Liver (tissue), 8 donors: ENCODE measurements at regions not wholly inside any gene's neighbourhood (a gene's known extent, or its start where the extent isn't known, plus 50 kb on each side); places are given as distances from the start of the nearest gene placed in this dataset.
A peak's percentile ranks its signal among the peaks of the same experiment; 100 is the strongest.

Source experiments
- DNase-seq: peaks from one replicate; pipeline ENCODE4 v3.0.0-alpha.2; 2017; ENCODE audit warnings: low spot score
- H3K27ac ChIP-seq, 2 donors: one replicate each; pipeline ENCODE4 v1.7.0; 2013; ENCODE audit warnings: inconsistent platforms in 2 of 2, low read length in 2 of 2, control low read depth in 1 of 2, low read depth in 1 of 2, mild to moderate bottlenecking in 1 of 2
- H3K27me3 ChIP-seq, 4 donors: one replicate each; pipeline versions ENCODE4 v1.6.1 to v1.7.0; 2013; ENCODE audit warnings: low read length in 3 of 4, inconsistent platforms in 1 of 4, mild to moderate bottlenecking in 1 of 4, moderate library complexity in 1 of 4; ENCODE audit not compliant: control insufficient read depth in 4 of 4, insufficient read depth in 4 of 4
- H3K36me3 ChIP-seq, 4 donors: one replicate each; pipeline versions ENCODE4 v1.6.1 to v1.7.0; 2013; ENCODE audit warnings: low read length in 3 of 4, mild to moderate bottlenecking in 3 of 4, low read depth in 1 of 4, moderate library complexity in 1 of 4; ENCODE audit not compliant: control insufficient read depth in 4 of 4, insufficient read depth in 3 of 4
- H3K4me1 ChIP-seq, 4 donors: one replicate each; pipeline versions ENCODE4 v1.6.1 to v1.7.0; 2013; ENCODE audit warnings: low read length in 3 of 4, mild to moderate bottlenecking in 3 of 4, moderate library complexity in 1 of 4; ENCODE audit not compliant: control insufficient read depth in 4 of 4, insufficient read depth in 4 of 4
- H3K4me3 ChIP-seq, 3 donors: one replicate each; pipeline versions ENCODE4 v1.6.1 to v1.7.0; 2013; ENCODE audit warnings: low read length in 3 of 3, control low read depth in 1 of 3, low read depth in 1 of 3, mild to moderate bottlenecking in 1 of 3
- H3K9ac ChIP-seq, 2 donors: one replicate each; pipeline ENCODE4 v1.7.0; 2013; ENCODE audit warnings: low read length in 2 of 2, mild to moderate bottlenecking in 2 of 2, moderate library complexity in 2 of 2, control low read depth in 1 of 2, low read depth in 1 of 2
- H3K9me3 ChIP-seq, 4 donors: one replicate each; pipeline versions ENCODE4 v1.6.1 to v1.7.0; 2013; ENCODE audit warnings: low read length in 3 of 4; ENCODE audit not compliant: control insufficient read depth in 4 of 4
- FOXA2 ChIP-seq: IDR thresholded peaks from 2 replicates; pipeline ENCODE4 v1.6.1; 2016; ENCODE audit warnings: antibody characterized with exemption
- GABPA ChIP-seq, 2 donors: IDR thresholded peaks in 1 of 2; conservative IDR thresholded peaks in 1 of 2; 2 replicates each; pipeline ENCODE4 v1.6.1; 2016; ENCODE audit warnings: antibody characterized with exemption in 2 of 2, mild to moderate bottlenecking in 1 of 2, moderate library complexity in 1 of 2
- HNF4A ChIP-seq, 2 donors: conservative IDR thresholded peaks; 2 replicates each; pipeline ENCODE4 v1.6.1; 2016; ENCODE audit warnings: antibody characterized with exemption in 2 of 2, mild to moderate bottlenecking in 2 of 2
- NR2F2 ChIP-seq: IDR thresholded peaks from 2 replicates; pipeline ENCODE4 v1.6.1; 2016; ENCODE audit warnings: antibody characterized with exemption
- RXRA ChIP-seq, 2 donors: IDR thresholded peaks; 2 replicates each; pipeline ENCODE4 v1.6.1; 2017 to 2018; ENCODE audit warnings: antibody characterized with exemption in 2 of 2, mild to moderate bottlenecking in 1 of 2
- WGBS: extraction: QIAGEN DNeasy Blood & Tissue Kit; methylation state at CpG from one replicate; pipeline ENCODE4 v1.1.7; 2013; 5-methylcytosine and 5-hydroxymethylcytosine counted together
- TF ChIP-seq, protein P1 (sequence below): IDR thresholded peaks from 2 replicates; pipeline ENCODE4 v1.6.1; 2016; ENCODE audit warnings: antibody characterized with exemption
- TF ChIP-seq, protein P2 (sequence below): IDR thresholded peaks from 2 replicates; pipeline ENCODE4 v1.6.1; 2016; ENCODE audit warnings: antibody characterized with exemption, mild to moderate bottlenecking
- TF ChIP-seq, protein P3 (sequence below): fragments of 150-350 bp; IDR thresholded peaks from 2 replicates; pipeline ENCODE4 v1.5.1; 2017; ENCODE audit warnings: improper control_type of control experiment, low read depth, low read length; ENCODE audit not compliant: missing input control
- donor health status: healthy.
- donor health status: healthy.
- donor health status: healthy.
- donor health status: healthy.
- donor health status: healthy.

DNA sequence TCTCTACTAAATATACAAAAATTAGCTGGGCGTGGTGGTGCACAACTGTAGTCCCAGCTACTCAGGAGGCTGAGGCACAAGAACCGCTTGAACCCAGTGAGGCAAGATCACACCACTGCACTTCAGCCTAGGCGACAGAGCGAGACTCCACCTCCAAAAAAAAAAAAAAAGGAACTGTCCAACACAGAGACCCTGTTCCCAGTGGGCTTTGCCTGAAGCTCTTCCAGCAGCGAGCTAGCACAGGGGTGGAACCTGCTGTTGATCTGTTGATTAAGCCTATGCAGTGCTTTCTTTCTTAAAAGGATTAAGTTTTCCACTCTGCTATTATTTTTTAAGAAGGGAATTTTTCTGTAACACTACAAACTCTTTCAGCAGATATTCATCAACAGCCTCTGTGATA is 171.0 kb upstream of the TUT7 start:
- Histone ChIP-seq H3K4me1 (peaks cover 0 to 1% (median 0%) of the 10 kb centered on the region in 4 donors), H3K36me3 (no peaks in the 10 kb centered on the region), H3K27me3 (peaks cover 0 to 2% (median 0%) of the 10 kb centered on the region in 4 donors), H3K9ac (no peak overlapping the region), H3K4me3 (no peak overlapping the region), H3K9me3 (no peaks in the 10 kb centered on the region), H3K27ac (no peak overlapping the region)
- 73% methylated on average over 5 of the region's 5 CpGs for WGBS
- TF ChIP-seq RXRA (IDR thresholded peaks at IDR 0.05) (no peak), FOXA2 (no peak), HNF4A (conservative IDR thresholded peaks at IDR 0.05) (no peak), GABPA (IDR thresholded peaks at IDR 0.05 in 1 of 2, conservative IDR thresholded peaks at IDR 0.05 in 1 of 2) (no peak)
- TF ChIP-seq, protein P1, sequence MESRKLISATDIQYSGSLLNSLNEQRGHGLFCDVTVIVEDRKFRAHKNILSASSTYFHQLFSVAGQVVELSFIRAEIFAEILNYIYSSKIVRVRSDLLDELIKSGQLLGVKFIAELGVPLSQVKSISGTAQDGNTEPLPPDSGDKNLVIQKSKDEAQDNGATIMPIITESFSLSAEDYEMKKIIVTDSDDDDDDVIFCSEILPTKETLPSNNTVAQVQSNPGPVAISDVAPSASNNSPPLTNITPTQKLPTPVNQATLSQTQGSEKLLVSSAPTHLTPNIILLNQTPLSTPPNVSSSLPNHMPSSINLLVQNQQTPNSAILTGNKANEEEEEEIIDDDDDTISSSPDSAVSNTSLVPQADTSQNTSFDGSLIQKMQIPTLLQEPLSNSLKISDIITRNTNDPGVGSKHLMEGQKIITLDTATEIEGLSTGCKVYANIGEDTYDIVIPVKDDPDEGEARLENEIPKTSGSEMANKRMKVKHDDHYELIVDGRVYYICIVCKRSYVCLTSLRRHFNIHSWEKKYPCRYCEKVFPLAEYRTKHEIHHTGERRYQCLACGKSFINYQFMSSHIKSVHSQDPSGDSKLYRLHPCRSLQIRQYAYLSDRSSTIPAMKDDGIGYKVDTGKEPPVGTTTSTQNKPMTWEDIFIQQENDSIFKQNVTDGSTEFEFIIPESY: no peak
- DNase-seq: no peak

DNA sequence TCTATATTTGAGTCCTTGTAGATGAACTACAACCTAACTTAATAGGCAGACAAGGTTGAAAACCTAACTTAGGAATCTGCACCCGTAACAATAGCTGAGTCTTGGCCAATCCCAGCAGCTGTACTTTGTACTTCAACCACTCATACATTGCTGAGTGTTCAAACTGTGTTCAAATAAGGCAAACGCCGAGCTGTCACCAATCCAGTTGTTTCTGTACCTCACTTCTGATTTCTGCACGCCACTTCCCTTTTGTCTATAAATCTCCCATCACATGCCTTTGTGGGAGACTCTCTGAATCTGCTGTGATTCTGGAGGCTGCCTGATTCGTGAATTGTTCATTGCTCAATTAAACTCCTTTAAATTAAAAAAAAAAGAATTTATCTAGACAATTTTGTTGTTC is 167.8 kb upstream of the TUT7 start:
- Histone ChIP-seq H3K27me3 (peaks cover 0 to 2% (median 0%) of the 10 kb centered on the region in 4 donors), H3K9me3 (no peaks in the 10 kb centered on the region), H3K4me1 (peaks cover 0 to 1% (median 0%) of the 10 kb centered on the region in 4 donors), H3K36me3 (no peaks in the 10 kb centered on the region), H3K4me3 (no peak overlapping the region), H3K9ac (no peak overlapping the region), H3K27ac (no peak overlapping the region)
- WGBS: 52% methylated on average over 5 of the region's 5 CpGs
- peak; percentile 10 to 22 for TF ChIP-seq HNF4A (conservative IDR thresholded peaks at IDR 0.05)
- TF ChIP-seq NR2F2: no peak
- TF ChIP-seq, protein P2, sequence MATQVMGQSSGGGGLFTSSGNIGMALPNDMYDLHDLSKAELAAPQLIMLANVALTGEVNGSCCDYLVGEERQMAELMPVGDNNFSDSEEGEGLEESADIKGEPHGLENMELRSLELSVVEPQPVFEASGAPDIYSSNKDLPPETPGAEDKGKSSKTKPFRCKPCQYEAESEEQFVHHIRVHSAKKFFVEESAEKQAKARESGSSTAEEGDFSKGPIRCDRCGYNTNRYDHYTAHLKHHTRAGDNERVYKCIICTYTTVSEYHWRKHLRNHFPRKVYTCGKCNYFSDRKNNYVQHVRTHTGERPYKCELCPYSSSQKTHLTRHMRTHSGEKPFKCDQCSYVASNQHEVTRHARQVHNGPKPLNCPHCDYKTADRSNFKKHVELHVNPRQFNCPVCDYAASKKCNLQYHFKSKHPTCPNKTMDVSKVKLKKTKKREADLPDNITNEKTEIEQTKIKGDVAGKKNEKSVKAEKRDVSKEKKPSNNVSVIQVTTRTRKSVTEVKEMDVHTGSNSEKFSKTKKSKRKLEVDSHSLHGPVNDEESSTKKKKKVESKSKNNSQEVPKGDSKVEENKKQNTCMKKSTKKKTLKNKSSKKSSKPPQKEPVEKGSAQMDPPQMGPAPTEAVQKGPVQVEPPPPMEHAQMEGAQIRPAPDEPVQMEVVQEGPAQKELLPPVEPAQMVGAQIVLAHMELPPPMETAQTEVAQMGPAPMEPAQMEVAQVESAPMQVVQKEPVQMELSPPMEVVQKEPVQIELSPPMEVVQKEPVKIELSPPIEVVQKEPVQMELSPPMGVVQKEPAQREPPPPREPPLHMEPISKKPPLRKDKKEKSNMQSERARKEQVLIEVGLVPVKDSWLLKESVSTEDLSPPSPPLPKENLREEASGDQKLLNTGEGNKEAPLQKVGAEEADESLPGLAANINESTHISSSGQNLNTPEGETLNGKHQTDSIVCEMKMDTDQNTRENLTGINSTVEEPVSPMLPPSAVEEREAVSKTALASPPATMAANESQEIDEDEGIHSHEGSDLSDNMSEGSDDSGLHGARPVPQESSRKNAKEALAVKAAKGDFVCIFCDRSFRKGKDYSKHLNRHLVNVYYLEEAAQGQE: no peak
- no peak for DNase-seq

DNA sequence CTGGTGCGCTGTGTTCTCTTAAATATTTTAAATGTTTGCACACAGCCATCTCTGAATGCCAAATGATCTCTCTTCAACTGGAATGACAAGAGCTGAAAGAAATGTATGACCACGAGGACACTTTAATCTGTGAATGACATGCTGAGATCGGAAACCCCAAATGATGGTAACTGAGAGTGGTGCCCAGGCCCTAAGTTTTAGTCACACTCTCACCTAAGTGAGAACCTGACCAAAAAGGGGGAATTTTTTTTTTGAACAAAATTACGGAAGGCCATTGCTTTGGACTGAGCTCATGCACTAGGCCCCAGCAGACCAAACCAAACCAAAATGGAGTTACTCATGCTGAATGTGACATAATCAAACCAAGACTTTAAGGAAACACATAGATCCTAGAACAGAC is 167.1 kb upstream of the TUT7 start:
- Histone ChIP-seq H3K9me3 (no peaks in the 10 kb centered on the region), H3K9ac (no peak overlapping the region), H3K4me1 (peaks cover 0 to 1% (median 0%) of the 10 kb centered on the region in 4 donors), H3K36me3 (no peaks in the 10 kb centered on the region), H3K27me3 (no peaks in the 10 kb centered on the region), H3K27ac (no peak overlapping the region), H3K4me3 (no peak overlapping the region)
- TF ChIP-seq, protein P3, sequence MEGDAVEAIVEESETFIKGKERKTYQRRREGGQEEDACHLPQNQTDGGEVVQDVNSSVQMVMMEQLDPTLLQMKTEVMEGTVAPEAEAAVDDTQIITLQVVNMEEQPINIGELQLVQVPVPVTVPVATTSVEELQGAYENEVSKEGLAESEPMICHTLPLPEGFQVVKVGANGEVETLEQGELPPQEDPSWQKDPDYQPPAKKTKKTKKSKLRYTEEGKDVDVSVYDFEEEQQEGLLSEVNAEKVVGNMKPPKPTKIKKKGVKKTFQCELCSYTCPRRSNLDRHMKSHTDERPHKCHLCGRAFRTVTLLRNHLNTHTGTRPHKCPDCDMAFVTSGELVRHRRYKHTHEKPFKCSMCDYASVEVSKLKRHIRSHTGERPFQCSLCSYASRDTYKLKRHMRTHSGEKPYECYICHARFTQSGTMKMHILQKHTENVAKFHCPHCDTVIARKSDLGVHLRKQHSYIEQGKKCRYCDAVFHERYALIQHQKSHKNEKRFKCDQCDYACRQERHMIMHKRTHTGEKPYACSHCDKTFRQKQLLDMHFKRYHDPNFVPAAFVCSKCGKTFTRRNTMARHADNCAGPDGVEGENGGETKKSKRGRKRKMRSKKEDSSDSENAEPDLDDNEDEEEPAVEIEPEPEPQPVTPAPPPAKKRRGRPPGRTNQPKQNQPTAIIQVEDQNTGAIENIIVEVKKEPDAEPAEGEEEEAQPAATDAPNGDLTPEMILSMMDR: no peak
- 90% methylated on average over 4 of the region's 4 CpGs for WGBS
- no peak for DNase-seq
